CD4-positive, alpha-beta T cell (primary cell): ENCODE measurements at regions not wholly inside any gene's neighbourhood (a gene's known extent, or its start where the extent isn't known, plus 50 kb on each side); places are given as distances from the start of the nearest gene placed in this dataset.

ENCODE experiments used
- ATAC-seq: fragments of 200-7000 bp; cut with Tn5 transposase; one replicate; pipeline ENCODE4 v1.10.0; 2022; ENCODE audit warnings: mild to moderate bottlenecking; ENCODE audit not compliant: poor library complexity
- CTCF ChIA-PET: fragments of 350-600 bp; sonication (Branson Sonifier 250); formaldehyde crosslinking; loops from one replicate; lab custom pipeline; 2021; ENCODE audit warnings: antibody characterized with exemption, inconsistent platforms; lab: Charles Lee
- POLR2A ChIA-PET: fragments of 350-600 bp; sonication (Branson Sonifier 250); formaldehyde crosslinking; loops from one replicate; lab custom pipeline; 2021; ENCODE audit warnings: antibody characterized with exemption, inconsistent platforms; lab: Charles Lee
- DNase-seq, 14 experiments: peaks; one replicate each; pipeline ENCODE4 v3.0.0-alpha.2; 2013 to 2020; ENCODE audit warnings: mixed read lengths in 2 of 14
- H3K27ac ChIP-seq, 2 donors: one replicate each; pipeline versions ENCODE4 v1.5.1 to v1.7.0; 2013; ENCODE audit warnings: low read length in 2 of 2, low read depth in 1 of 2, mild to moderate bottlenecking in 1 of 2
- H3K27me3 ChIP-seq, 2 experiments: 1 replicate in 1 of 2; 2 replicates in 1 of 2; pipeline versions ENCODE4 v1.6.1 to v1.7.0; 2013; ENCODE audit warnings: low read length in 2 of 2, control low read depth in 1 of 2, mild to moderate bottlenecking in 1 of 2, moderate library complexity in 1 of 2; ENCODE audit not compliant: insufficient read depth in 2 of 2, control insufficient read depth in 1 of 2
- H3K36me3 ChIP-seq: one replicate; pipeline ENCODE4 v1.6.1; 2013; ENCODE audit warnings: low read length, control low read depth; ENCODE audit not compliant: insufficient read depth
- H3K4me1 ChIP-seq: one replicate; pipeline ENCODE4 v1.6.1; 2013; ENCODE audit warnings: low read length, control low read depth; ENCODE audit not compliant: insufficient read depth
- H3K4me3 ChIP-seq: one replicate; pipeline ENCODE4 v1.5.1; 2013; ENCODE audit warnings: mild to moderate bottlenecking, low read length, moderate library complexity
- H3K9me3 ChIP-seq, 2 experiments: 1 replicate in 1 of 2; 2 replicates in 1 of 2; pipeline versions ENCODE4 v1.6.1 to v1.7.0; 2013; ENCODE audit warnings: low read length in 2 of 2, mild to moderate bottlenecking in 2 of 2, control low read depth in 1 of 2, moderate library complexity in 1 of 2; ENCODE audit not compliant: control insufficient read depth in 1 of 2, insufficient read depth in 1 of 2
- H3K27ac Mint-ChIP-seq: one replicate; pipeline ENCODE4 v1.8.0; 2020; ENCODE audit warnings: mixed read lengths
- H3K27me3 Mint-ChIP-seq: one replicate; pipeline ENCODE4 v1.8.0; 2021; ENCODE audit warnings: mixed read lengths
- H3K36me3 Mint-ChIP-seq: one replicate; pipeline ENCODE4 v1.8.0; 2021; ENCODE audit warnings: low read depth, mixed read lengths
- H3K4me1 Mint-ChIP-seq: one replicate; pipeline ENCODE4 v1.8.0; 2021; ENCODE audit warnings: low read depth, mixed read lengths
- H3K4me3 Mint-ChIP-seq: one replicate; pipeline ENCODE4 v1.8.0; 2020; ENCODE audit warnings: mild to moderate bottlenecking, mixed read lengths
- H3K9me3 Mint-ChIP-seq: one replicate; pipeline ENCODE4 v1.8.0; 2020; ENCODE audit warnings: mixed read lengths
- CTCF ChIP-seq: fragments of 200-600 bp; IDR thresholded peaks from one replicate; pipeline ENCODE4 v1.8.0; 2022; ENCODE audit warnings: antibody characterized with exemption, mild to moderate bottlenecking
- intact Hi-C, 2 experiments: fragments of 100-400 bp; cut with DNase I in 1 of 2; cut with micrococcal nuclease in 1 of 2; formaldehyde crosslinking; loops; one replicate each; pipeline versions ENCODE4 v1.15.1 to v1.9.0; 2023 to 2025; cut with DNase I, micrococcal nuclease

DNA sequence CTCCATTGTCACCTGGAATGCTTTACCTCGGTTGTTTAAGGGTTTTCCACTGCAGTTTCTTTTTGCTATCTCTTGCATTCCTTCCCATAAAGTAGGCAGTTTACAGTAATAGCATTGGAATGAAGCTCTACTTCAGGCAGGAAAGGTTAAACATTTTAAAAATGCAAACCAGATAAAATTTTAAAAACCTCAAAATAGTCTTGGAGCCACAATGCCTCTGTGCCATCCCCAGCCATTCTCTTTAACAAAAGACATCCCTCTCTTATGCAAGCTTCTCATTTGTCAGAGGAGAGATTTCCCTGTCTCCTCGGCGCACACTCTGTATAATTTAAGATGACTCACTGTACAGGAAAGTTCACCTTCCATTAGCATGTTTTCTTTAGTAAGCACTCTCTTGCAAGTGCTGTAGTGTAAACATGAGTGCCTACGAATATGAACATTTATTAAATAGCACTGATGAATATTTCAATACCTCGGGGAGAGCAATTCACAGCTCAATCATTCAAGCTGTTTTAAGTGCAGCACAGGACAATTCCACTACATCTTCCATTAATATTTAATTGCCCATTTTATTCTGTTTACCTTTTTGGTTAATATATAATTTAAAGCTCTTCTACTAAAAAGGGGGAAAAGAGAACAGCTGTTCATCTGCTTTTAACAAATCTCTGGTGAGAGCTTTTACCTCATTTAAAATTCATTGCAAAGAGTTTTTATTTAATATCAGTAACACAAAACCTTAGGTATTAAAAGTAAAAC is 343.6 kb downstream of the SPATA31D1 start:
- Histone ChIP-seq H3K9me3 (no peaks in the 10 kb centered on the region), H3K4me1 (no peaks in the 10 kb centered on the region), H3K27ac (no peak overlapping the region), H3K27me3 (no peaks in the 10 kb centered on the region), H3K36me3 (no peaks in the 10 kb centered on the region), H3K4me3 (no peak overlapping the region)
- intact Hi-C loops: no loop called here
- TF ChIP-seq CTCF: no peak
- ATAC-seq (no peak), DNase-seq (no peak)
- no peaks in the 10 kb centered on the region for H3K4me1 Mint-ChIP-seq
- H3K9me3 Mint-ChIP-seq: peaks cover 10% of the 10 kb centered on the region
- H3K4me3 Mint-ChIP-seq: no peak overlapping the region
- H3K36me3 Mint-ChIP-seq: no peaks in the 10 kb centered on the region
- POLR2A ChIA-PET: no interaction called here
- H3K27me3 Mint-ChIP-seq: no peaks in the 10 kb centered on the region
- CTCF ChIA-PET: no interaction called here
- no peak overlapping the region for H3K27ac Mint-ChIP-seq

- no peak overlapping the region for H3K27ac Mint-ChIP-seq
- intact Hi-C loops: no loop called here
- no peak overlapping the region for H3K4me3 Mint-ChIP-seq
Observed at GRCh38 chr9:82332774-82333152, 344.2 kb downstream of the SPATA31D1 start.

GRCh38 chr9:82333671-82334070 is 345.1 kb downstream of the SPATA31D1 start:
- H3K9me3 Mint-ChIP-seq: peaks cover 10% of the 10 kb centered on the region
- no peak for DNase-seq
- Histone ChIP-seq H3K9me3 (no peaks in the 10 kb centered on the region), H3K27ac (no peak overlapping the region), H3K4me3 (no peak overlapping the region), H3K27me3 (no peaks in the 10 kb centered on the region), H3K4me1 (no peaks in the 10 kb centered on the region), H3K36me3 (no peaks in the 10 kb centered on the region)
- CTCF ChIA-PET: no interaction called here
- intact Hi-C loops: no loop called here
- no peak for TF ChIP-seq CTCF
- H3K4me3 Mint-ChIP-seq: no peak overlapping the region
- no peaks in the 10 kb centered on the region for H3K36me3 Mint-ChIP-seq
- POLR2A ChIA-PET: no interaction called here
- ATAC-seq: no peak
- H3K4me1 Mint-ChIP-seq: no peaks in the 10 kb centered on the region
- H3K27me3 Mint-ChIP-seq: no peaks in the 10 kb centered on the region
- no peak overlapping the region for H3K27ac Mint-ChIP-seq

More at GRCh38 chr9:82332774-82333152, 344.2 kb downstream of the SPATA31D1 start:
- ATAC-seq: no peak
- H3K4me1 Mint-ChIP-seq: no peaks in the 10 kb centered on the region
- ChIA-PET POLR2A (no interaction called here), CTCF (no interaction called here)
- no peak for DNase-seq
- no peak for TF ChIP-seq CTCF
- no peaks in the 10 kb centered on the region for H3K27me3 Mint-ChIP-seq
- Histone ChIP-seq H3K36me3 (no peaks in the 10 kb centered on the region), H3K27ac (no peak overlapping the region), H3K27me3 (no peaks in the 10 kb centered on the region), H3K9me3 (no peaks in the 10 kb centered on the region), H3K4me1 (no peaks in the 10 kb centered on the region), H3K4me3 (no peak overlapping the region)
- no peaks in the 10 kb centered on the region for H3K36me3 Mint-ChIP-seq
- H3K9me3 Mint-ChIP-seq: peaks cover 10% of the 10 kb centered on the region
